NK-92 (cell line): ENCODE measurements at regions not wholly inside any gene's neighbourhood (a gene's known extent, or its start where the extent isn't known, plus 50 kb on each side); places are given as distances from the start of the nearest gene placed in this dataset.
"Not testable (repeated sequence)": the region's sequence is repeated elsewhere in the genome, so short reads cannot be mapped to it uniquely, and the experiment has no call there.

ENCODE experiments used
- DNase-seq: peaks from one replicate; lab custom pipeline; 2025; ENCODE audit not compliant: unreplicated experiment; lab: John Stamatoyannopoulos, UW

DNA sequence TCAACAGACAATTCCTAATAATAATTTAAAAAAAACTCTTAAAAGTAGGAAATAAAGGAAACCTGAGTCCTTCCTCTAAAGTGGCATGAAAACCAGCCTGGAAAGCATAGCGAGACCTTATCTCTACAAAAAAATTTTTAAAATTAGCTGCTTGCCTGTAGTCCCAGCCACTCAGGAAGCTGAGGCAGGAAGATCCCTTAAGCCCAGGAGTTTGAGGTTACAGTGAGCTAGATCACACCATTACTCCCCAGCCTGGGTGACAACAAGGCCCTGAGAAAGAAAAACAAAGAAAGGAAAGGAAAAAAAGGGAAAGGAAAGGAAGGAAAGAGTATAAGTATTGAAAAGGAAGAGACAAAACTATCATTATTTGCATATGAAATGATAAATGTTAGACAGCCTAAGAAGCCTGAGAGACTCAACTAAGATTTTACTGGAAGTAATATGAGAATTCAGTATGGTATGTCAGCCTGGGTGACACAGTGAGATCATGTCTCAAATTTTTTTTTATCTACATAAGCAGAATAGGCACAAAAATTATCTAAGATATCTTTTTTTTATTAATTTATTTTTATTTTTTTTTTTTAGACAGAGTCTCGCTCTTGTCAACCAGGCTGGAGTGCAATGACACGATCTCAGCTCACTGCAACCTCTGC lies 113.0 kb downstream of the GOSR1 start:
- no peak for DNase-seq

DNA sequence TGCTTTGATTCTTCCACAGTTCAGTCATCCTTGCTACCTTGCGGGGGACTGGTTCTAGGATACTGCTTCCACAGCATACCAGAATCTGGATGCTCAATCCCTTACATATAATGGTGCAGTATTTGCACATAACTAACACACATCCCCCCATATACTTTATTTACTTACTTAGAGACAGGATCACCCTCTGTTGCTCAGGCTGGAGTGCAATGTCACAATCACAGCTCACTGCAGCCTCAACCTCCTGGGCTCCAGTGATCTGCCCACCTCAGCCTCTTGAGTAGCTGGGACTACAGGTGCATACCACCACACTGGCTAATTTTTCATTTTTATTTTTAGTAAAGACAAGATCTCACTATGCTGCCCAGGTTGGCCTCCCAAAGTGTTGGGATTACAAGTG lies 112.2 kb downstream of the GOSR1 start:
- no peak for DNase-seq

DNA sequence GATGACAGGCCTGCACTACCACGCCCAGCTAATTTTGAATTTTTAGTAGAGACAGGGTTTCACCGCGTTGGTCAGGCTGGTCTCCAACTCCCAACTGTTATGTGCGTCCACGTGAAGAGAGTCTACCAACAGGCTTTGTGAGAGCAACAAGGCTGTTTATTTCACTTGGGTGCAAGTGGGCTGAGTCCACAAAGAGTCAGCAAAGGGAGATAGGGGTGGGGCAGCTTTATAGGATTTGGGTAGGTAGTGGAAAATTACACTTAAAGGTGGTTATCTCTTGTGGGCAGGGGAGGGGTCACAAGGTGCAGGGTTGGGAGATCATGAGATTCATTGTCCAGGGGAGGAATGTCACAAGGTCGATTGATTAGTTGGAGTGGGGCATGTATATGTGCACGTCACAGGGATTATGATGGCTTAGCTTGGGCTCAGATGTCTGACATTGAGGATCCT lies 111.6 kb downstream of the GOSR1 start:
- no peak for DNase-seq

DNA sequence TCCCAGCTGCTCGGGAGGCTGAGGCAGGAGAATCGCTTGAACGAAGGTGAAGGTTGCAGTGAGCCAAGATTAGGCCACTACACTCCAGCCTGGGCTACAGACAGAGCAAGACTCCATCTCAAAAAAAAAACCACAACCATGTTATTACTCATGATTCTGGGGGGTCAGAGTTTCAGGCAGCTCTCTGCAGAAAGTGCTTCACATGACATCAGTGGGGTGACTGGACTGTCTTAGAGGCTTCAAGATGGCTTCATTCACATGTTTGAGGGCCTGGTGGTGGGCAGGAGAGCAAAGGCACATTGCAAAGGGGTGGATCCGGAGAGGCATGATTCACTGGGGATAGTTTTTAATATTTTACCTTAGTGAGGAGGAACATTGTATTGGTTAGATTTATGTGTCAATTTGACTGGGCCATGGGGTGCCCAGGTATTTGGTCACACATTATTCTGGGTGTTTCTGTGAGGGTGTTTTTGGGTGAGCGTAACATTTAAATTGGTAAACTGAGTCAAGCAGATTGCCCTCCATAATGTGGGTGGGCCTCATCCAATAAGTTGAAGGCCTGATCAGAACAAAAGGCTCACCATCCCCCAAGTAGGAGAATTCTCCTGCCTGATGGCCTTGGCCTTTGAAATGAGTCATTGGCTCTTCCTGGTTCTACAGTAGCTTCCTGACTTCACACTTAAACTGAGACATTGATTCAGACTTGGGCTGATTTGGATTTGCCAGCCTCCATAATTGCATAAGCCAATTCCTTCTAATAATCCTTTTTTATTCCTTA lies 109.8 kb downstream of the GOSR1 start:
- no peak for DNase-seq

DNA sequence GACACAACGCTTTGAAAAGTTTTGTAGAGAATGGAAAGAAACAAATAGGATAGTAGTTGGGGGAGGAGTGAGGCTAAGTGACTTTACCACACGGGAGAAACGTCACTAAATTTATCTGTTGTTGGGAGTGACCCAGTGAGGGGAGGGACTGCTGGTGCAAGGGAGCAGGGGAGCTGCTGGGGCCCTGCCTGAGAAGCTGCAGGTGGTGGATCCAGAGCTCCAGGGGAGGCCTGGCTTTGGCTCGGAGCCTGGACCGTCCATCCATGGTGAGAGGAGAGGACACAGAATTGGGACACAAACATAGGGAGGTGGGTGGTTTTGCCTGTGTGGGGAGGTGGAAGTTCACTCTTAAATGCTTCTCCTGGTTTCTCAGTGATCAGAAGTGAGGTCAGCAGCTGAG lies 107.6 kb downstream of the GOSR1 start:
- DNase-seq: no peak

DNA sequence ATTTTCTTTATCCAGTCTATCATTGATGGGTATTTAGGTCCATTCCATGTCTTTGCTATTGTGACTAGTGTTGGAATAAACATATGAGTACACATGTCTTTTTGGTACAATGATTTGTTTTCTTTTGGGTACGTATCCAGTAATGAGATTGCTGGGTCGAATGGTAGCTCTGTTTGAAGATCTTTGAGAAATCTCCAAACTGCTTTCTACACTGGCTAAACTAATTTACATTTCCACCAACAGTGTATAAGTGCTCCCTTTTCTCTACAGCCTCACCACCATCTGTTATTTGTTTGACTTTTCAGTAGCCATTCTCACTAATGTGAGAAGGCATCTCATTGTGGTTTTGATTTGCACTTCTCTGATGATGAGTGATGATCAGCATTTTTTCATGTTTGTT lies 103.7 kb downstream of the GOSR1 start:
- no peak for DNase-seq

DNA sequence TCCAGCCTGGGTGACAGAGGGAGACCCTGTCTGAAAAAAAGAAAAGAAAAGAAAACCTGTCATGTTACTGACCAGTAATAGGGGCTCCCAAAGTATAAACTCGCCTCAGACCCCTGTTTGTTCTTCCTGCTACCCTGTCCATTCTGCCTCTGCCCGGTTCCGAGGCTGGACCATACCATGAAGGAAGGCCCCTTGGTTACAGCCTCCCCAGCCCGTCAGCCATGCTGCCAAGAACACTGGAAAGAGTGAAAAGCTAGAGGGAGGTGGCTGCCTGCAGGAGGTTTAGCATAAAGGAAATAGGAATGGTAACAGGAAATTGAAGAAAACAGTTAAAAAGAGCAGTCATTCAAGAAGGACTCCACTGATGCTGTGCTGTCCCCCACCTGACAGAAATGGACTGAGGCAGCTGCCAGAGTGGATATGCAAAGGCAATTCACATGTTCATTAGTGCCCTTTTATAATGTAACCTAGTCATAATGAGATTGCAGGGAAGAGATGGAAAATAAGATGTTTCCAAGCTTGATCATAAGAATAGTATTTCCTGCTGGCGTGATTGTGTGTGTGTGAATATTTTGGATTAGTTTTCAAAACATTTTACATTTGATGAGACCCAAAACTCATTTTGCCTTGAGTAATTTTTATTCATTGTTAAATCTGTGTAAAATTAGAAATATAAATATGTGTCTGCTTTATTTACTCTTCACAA lies 102.6 kb downstream of the GOSR1 start:
- no peak for DNase-seq

DNA sequence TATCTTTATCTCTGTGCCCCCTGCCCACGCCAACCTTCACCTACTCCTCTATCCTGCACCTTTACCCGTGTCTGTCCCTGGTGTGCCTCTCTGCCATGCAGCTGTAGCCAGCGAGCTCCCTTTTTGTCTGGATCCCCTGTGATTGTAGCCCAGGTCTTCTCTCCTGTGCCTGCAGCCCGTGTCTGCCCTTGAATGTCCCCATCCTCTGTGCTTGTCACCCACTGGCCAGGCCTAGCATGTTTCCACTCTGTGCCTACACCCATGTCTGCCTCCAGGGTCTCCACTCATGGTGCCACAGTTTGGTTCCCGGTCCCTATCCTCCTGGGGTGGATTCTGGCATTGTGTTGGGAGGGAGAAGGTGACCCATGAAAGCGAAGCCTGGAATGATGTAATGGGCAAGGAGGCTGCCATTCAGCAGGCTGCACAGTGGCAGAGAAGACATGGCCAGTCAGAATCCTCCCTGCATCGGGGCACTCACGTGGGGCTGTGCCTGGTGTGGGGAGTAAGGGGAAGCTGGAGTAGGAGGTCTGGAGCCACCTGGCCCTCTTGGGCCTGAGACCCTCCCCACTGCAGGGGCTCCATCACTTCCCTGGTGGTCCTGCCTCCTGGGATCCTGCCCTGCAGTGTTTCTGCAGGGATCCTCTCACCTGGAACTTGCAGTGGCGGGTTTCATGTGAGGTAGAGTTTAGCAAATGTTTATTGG lies 101.0 kb downstream of the GOSR1 start:
- not testable (repeated sequence) for DNase-seq
